ENCODE measurements at regions not wholly inside any gene's neighbourhood (a gene's known extent, or its start where the extent isn't known, plus 50 kb on each side); places are given as distances from the start of the nearest gene placed in this dataset.

- Histone ChIP-seq H3K4me3 (ENCODE audit: low read depth in 1 of 2, low read length in 2 of 2) (no peak overlapping the region), H3K27me3 (ENCODE audit: insufficient read depth, low read length, poor library complexity) (no peaks in the 10 kb centered on the region), H4K20me1 (ENCODE audit: insufficient read depth, low read length) (no peaks in the 10 kb centered on the region), H3K79me2 (ENCODE audit: insufficient read depth, low read length) (no peaks in the 10 kb centered on the region), H3K27ac (ENCODE audit: low read length) (no peak overlapping the region), H3K9ac (ENCODE audit: low read depth, low read length) (no peak overlapping the region), H3K9me3 (ENCODE audit: insufficient read depth, low read length, severe bottlenecking) (no peaks in the 10 kb centered on the region), H3K36me3 (ENCODE audit: insufficient read depth, low read length) (no peaks in the 10 kb centered on the region), H2AFZ (ENCODE audit: low read depth, low read length) (no peak overlapping the region), H3K4me1 (ENCODE audit: insufficient read depth, low read length) (no peaks in the 10 kb centered on the region), H3K4me2 (ENCODE audit: insufficient read depth, low read length) (no peak overlapping the region)
- ATAC-seq (ENCODE audit: insufficient read depth, low read depth), result no peak
- DNase-seq, result no peak
- no peak for TF ChIP-seq EZH2 (IDR thresholded peaks at IDR 0.05; ENCODE audit: borderline replicate concordance, low read depth, low read length, severe bottlenecking)
- no peak for TF ChIP-seq CTCF (IDR thresholded peaks at IDR 0.05; ENCODE audit: borderline replicate concordance, extremely low read depth, low read length, poor library complexity, severe bottlenecking)
These were observed 115.7 kb upstream of the RET start for GRCh38 chr10:42960991-42961795.

GRCh38 chr10:42961796-42962109 lies 115.1 kb upstream of the RET start:
- no peak for DNase-seq
- H3K4me1 ChIP-seq (ENCODE audit: insufficient read depth, low read length), result no peaks in the 10 kb centered on the region
- TF ChIP-seq EZH2 (IDR thresholded peaks at IDR 0.05; ENCODE audit: borderline replicate concordance, low read depth, low read length, severe bottlenecking) (no peak), CTCF (IDR thresholded peaks at IDR 0.05; ENCODE audit: borderline replicate concordance, extremely low read depth, low read length, poor library complexity, severe bottlenecking) (no peak)
- no peak overlapping the region for H3K4me2 ChIP-seq (ENCODE audit: insufficient read depth, low read length)
- no peak for ATAC-seq (ENCODE audit: insufficient read depth, low read depth)
- no peak overlapping the region for H3K9ac ChIP-seq (ENCODE audit: low read depth, low read length)
- H2AFZ ChIP-seq (ENCODE audit: low read depth, low read length), result no peak overlapping the region
- no peaks in the 10 kb centered on the region for H3K36me3 ChIP-seq (ENCODE audit: insufficient read depth, low read length)
- H4K20me1 ChIP-seq (ENCODE audit: insufficient read depth, low read length), result no peaks in the 10 kb centered on the region
- no peak overlapping the region for H3K27ac ChIP-seq (ENCODE audit: low read length)
- no peaks in the 10 kb centered on the region for H3K27me3 ChIP-seq (ENCODE audit: insufficient read depth, low read length, poor library complexity)
- H3K9me3 ChIP-seq (ENCODE audit: insufficient read depth, low read length, severe bottlenecking), result no peaks in the 10 kb centered on the region
- H3K79me2 ChIP-seq (ENCODE audit: insufficient read depth, low read length), result no peaks in the 10 kb centered on the region
- H3K4me3 ChIP-seq (ENCODE audit: low read depth in 1 of 2, low read length in 2 of 2), result no peak overlapping the region

GRCh38 chr10:42962110-42962901 lies 114.6 kb upstream of the RET start:
- Histone ChIP-seq H3K27ac (ENCODE audit: low read length) (no peak overlapping the region), H3K4me2 (ENCODE audit: insufficient read depth, low read length) (no peak overlapping the region)

More at GRCh38 chr10:42962110-42962901, 114.6 kb upstream of the RET start:
- no peaks in the 10 kb centered on the region for H3K9me3 ChIP-seq (ENCODE audit: insufficient read depth, low read length, severe bottlenecking)
- H2AFZ ChIP-seq (ENCODE audit: low read depth, low read length), result no peak overlapping the region
- no peak overlapping the region for H3K4me3 ChIP-seq (ENCODE audit: low read depth in 1 of 2, low read length in 2 of 2)
- ATAC-seq (ENCODE audit: insufficient read depth, low read depth) (no peak), DNase-seq (no peak)
- no peaks in the 10 kb centered on the region for H3K4me1 ChIP-seq (ENCODE audit: insufficient read depth, low read length)
- no peaks in the 10 kb centered on the region for H3K79me2 ChIP-seq (ENCODE audit: insufficient read depth, low read length)
- TF ChIP-seq CTCF (IDR thresholded peaks at IDR 0.05; ENCODE audit: borderline replicate concordance, extremely low read depth, low read length, poor library complexity, severe bottlenecking) (no peak), EZH2 (IDR thresholded peaks at IDR 0.05; ENCODE audit: borderline replicate concordance, low read depth, low read length, severe bottlenecking) (no peak)
- H4K20me1 ChIP-seq (ENCODE audit: insufficient read depth, low read length), result no peaks in the 10 kb centered on the region
- no peaks in the 10 kb centered on the region for H3K36me3 ChIP-seq (ENCODE audit: insufficient read depth, low read length)
- H3K9ac ChIP-seq (ENCODE audit: low read depth, low read length), result no peak overlapping the region
- no peaks in the 10 kb centered on the region for H3K27me3 ChIP-seq (ENCODE audit: insufficient read depth, low read length, poor library complexity)

All from DND-41 (cell line).